Stimulated activated CD4-positive, alpha-beta T cell treated with anti-CD3 and anti-CD28 coated beads, Interleukin-1b, Interleukin-23, amount 100 ng/mL, for 48 hours (primary cell): ENCODE measurements at regions not wholly inside any gene's neighbourhood (a gene's known extent, or its start where the extent isn't known, plus 50 kb on each side); places are given as distances from the start of the nearest gene placed in this dataset.
"Not testable (repeated sequence)": the region's sequence is repeated elsewhere in the genome, so short reads cannot be mapped to it uniquely, and the experiment has no call there.

Source experiments
- DNase-seq: peaks from one replicate; pipeline ENCODE4 v3.0.0-alpha.2; 2020

DNA sequence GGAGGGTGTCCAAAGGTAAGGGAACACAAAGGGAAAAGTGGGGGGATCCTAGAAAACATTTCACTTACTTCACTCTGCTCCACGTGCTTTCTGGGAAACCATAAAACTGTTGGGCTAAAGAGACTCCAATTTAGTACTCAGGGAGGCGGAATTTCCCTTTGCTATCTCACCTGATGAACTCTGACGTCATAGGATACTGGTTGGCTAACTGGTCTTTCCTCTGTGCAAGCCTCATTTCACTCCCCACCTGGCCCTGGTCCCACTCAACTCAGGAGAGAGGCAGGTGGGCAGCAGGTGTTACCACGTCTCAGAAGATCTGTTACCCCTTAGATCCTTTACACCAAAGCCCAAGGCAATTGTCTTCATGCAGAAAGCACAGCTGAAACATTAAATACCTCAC, 51.8 kb upstream of the PMAIP1 start:
- DNase-seq: no peak

DNA sequence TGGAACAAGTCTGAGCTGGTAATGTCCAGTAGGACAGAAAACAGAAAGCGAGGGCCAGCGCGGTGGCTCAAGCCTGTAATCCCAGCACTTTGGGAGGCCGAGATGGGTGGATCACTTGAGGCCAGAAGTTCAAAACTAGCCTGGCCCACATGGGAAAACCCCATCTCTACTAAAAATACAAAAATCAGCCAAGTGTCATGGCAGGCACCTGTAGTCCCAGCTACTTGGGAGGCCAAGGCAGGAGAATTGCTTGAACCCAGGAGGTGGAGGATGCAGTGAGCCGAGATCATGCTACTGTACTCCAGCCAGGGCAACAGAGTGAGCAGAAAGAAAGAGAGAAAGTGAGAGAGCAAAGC, 52.3 kb upstream of the PMAIP1 start:
- not testable (repeated sequence) for DNase-seq

DNA sequence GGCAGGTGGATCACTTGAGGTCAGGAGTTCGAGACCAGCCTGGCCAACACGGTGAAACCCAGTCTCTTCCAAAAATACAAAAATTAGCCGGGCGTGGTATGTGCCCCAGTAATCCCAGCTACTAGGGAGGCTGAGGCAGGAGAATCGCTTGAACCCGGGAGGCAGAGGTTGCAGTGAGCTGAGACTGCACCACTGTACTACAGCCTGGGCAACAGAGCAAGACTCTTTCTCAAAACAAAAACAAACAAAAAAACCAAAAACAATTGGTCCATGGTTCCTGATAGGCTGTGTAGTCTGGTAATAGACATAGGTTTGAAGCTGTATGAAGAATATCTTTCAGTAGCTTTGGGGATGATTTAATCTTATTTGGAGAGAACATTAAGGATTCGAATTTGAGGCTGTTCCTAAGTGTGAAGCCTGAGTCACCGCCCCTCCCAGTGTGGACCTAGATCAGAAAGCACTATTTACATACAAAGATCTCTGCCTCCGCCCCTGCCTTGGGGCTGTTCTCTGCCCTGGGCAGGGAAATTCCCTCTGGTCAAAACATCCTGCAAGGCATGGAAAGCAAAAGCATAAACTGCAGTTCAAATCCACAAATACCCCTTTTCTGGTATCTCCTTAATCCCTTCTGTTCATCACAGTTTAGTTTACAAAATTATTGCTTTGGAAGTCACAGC, 52.8 kb upstream of the PMAIP1 start:
- peak; percentile 64 for DNase-seq

DNA sequence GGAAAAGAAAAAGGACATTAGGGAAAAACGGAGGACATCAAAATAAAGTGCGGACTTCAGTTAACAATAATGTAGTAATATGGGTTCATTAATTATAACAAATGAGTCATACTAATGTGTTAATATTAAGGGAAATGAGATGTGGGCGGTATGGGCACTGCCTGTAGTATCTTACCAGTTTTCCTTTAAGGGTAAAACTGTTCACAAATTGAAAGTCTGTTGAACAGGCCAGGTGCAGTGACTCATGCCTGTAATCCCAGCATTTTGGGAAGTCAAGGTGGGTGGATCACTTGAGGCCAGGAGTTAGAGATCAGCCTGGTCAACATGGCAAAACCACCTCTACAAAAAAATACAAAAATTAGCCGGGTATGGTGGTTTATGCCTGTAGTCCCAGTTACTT, 56.8 kb upstream of the PMAIP1 start:
- DNase-seq: no peak

DNA sequence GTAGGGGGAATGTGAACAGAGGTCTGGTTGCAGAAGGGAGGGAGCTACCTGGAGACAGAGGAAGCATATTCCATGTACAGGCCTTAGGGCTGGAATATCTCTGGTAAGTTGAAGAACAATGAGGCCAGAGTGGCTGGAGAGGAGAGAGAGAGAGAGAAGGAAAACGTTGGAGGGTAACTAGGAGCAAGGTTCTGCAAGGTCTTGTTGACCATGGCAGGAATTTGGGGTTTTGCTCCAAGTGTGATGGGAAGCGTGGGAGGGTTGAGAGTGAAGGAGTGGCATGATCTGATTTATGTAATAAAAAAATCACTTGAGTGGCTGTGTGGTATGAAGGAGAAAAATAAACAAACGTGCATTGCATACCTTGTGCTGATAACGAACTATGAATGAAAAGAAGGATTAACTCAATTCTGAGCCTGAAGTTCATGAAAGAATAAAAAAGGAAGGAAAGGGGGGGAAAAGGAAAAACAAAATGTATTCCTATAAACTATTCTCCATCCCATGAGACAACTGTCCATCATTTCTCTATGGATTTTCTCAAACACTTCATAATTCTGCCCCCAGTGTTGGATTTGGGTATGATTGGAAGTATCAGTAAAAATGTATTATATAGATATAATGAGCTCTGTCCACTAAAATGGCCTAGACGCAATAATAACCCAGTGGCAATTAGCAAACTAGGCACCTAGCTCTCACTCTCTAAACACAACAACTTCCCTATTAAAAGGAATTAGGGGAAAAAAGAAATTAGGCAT, 59.7 kb upstream of the PMAIP1 start:
- DNase-seq: no peak

DNA sequence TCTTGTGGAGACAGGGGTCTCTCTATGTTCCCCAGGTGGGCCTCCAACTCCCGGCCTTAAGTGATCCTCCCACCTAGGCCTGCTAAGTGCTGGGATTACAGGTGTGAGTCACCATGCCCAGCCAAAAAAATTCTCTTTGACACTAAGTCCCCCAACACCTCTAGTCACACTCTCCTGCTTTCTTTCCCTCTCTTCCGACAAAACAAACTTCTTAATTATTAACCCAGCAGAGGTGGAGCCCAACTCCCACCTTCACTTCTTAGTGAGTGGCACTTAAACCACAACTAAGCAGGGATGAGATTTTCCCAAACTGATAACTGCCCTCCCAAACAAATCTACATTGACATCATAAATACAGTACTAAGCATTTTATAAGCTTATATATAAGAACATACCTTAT, 60.5 kb upstream of the PMAIP1 start:
- DNase-seq: no peak

DNA sequence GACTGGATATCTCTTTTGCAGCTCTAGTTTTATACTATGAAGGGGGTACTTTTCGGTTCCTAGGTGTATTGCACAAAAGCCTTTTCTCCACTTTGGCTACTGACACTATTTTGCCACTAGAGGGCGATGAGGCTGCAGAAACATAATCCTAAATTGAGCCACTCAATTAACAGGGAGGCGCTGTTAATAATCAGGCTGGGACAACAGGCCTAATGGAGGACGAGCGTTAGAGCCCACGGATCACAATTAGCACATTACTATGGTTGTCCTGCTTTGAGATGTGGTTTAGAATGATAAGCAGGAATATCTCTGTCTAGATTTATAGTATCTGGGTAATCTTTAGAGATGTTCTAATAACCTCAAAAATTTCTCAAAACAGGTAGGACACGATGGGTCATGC, 62.2 kb upstream of the PMAIP1 start:
- peak; percentile 49 for DNase-seq

DNA sequence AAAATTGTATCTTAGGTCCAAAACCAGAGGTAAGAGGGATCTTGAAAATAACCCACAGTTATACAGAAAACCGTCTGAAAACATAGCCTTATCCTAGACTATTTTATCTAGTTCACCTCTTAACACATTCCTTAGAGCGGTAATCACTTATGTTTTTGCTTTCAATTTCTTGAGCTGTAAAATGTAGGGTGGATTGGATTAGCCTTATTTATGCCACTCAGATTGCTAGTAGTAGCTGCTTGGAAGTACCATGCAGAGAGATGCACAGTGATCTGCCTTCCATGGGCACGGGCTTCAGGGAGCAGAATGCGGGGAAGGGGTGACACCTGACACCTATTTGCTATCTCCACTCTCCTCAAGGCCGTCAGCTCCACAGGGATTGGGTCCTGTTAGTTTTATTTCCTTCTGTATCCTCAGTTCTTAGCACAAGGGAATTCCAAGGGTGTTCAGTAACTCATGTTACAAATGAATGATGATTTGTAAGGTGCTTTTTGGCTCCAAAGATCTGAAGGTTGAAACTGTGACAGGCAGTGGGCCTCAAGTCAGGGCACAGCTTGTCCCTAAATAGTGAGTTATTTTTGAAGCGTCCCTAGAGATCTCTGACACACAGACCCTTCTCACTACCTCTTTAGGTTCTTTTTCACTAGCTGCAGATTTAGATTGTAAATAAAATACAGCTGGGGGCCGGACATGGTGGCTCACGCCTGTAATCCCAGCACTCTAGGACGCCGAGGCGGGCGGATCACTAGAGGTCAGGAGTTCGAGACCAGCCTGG, 64.0 kb upstream of the PMAIP1 start:
- DNase-seq: no peak

DNA sequence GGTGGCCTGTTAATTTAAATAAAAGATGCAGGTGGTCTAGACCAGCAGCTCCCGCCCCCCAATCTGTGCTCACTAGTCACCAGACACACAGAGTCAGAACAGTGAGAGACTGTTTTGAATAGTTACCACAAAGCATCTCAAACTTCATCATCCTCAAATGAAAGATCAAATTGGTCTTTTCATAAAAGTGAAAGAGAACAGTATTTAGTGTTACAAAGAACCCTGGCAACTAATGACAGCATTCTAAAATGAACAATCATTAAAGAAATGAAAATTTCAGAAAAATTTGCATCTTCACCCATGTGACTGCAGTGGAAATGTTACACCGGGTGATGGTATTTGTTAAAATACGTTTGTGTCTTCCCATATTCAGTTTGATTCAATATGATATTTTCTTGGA, 65.5 kb upstream of the PMAIP1 start:
- peak; percentile 19 for DNase-seq

DNA sequence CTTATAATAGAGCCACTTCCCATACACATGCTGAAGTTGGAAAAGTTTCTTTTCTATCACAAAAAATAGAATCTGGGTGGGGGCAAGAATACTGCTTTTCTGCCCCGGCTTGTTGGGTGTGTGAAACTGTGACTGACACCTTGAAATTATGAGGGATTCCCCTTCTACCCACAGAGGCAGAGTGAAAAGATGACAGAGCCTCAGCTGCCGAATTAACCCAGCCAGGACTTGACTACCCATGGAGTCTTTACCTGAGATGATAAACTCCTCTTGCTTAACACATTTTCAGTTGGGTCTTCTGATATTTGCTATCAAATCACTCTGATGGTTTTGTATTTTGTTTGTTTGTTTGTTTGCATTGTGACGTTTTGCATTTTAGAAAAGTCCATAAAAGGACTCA, 66.0 kb upstream of the PMAIP1 start:
- peak; percentile 18 for DNase-seq

DNA sequence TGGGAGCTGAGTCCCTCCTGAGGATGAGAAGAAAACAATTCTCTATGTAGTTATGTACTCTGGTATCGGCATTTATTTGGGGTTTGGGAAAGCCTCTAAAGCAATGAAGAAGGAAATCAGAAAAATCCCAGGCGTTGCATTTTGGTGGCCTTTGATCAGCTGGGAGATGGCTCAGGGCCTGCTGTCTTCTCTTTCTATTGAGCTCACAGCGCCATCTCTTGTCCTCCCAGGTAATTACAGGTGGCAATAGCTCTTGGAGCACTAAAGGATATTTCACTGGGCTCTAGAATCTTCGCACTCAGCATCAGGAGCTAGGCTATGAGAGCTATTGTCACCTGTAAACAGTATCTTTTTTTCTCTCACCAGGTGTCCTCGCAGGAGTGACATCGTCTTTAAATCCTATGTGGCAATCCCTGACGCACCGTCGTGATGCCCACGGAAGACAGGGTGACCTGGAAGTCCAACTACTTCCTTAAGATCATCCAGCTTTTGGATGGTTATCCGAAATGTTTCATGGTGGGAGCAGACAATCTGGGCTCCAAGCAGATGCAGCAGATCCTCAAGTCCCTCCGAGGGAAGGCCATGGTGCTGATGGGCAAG, 76.1 kb upstream of the PMAIP1 start:
- DNase-seq: peak; percentile 48

DNA sequence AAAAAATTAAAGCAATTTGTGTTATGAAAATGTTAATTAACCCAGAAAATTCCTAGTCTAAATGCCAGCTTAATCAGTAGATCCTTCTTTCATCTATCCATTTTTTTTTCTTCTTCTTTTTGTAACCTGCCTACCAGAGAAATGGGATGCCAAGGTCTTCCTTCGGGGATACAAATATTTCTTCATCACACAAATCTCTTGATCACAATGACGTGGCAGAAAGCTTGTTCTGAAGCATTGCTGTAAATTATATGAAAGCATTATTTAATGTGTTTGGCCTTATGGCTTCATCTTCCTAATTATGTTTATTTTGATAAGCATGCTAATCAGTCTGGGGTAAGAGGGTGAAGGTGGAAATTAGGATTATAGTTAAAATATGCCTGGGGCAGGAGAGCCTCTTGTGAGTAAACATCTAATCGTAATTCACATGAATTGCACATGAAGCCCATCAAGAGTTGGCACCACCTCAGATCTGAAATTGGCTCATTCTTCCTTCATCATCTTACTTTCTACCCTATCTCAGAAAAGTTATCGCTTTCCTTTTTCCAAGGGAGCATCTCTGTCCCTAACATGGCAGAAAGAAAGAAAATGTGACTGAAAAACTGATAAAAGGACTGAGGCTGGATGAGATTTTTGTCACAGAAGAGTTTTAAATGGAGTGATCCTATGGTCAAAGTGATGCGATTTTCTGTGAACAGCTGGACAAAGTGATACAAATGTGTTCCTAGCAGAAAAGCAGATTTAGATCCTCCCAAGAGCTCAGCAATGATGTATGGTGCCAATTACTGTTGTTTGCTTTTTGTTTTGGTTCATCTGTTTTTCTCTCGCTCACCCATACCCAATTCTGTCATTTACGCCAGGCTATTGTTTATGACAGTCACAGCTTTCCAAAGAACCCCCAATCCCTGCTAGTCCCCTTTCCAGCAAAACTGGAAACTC, 76.9 kb upstream of the PMAIP1 start:
- no peak for DNase-seq

DNA sequence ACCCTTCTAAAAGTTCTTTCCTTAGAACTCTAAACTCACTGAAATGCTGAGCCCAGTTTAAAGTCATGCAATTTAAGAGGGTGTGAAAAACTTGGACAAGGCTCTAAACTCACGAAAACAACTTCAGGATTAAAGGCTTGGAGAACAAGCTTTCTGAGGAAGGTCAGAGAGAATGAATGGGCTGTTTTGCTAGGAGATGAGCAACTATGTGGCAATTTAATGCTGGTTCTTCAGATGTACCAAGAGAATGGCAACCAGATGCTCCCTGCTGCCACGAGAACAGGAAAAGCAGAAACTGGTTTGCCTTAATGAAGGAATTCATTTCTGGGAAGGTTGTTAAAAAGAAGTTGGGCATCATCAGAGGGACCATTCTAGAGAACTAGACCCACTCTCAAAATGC, 77.8 kb upstream of the PMAIP1 start:
- DNase-seq: no peak

DNA sequence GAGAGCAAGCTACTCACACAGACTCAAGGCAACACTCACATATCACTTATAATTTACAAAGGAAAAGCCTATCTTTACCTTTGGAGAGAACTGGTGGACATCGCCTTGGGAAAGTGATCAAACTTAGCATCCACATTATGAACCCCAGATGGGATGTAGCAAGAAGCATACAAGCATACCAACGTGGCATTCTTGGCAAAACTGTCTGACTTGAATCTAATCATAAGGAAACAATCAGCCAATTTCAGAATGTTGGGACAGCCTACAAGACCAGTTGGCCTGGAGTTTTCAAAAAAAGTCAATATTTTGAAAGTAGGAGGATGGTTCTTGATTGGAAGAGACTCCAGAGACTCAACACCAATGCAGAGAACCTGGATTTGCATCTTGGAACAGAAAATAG, 79.1 kb upstream of the PMAIP1 start:
- DNase-seq: no peak

DNA sequence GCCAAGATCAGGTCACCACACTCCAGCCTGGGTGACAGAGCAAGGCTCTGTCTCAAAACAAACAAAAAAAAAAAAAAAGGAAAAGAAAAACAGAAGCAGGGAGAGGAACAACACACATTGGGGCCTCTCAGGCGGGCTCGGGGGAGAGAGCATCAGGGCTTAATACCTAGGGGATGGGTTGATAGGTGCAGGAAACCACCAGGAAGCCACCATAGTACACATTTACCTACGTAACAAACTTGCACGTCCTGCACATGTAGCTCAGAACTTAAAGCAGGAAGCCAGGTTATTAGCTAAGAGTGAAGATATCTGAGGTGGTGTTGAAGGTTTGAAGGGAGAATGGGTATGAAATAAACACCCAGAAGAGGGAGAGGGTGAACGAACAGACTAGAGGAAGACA, 81.0 kb upstream of the PMAIP1 start:
- no peak for DNase-seq

DNA sequence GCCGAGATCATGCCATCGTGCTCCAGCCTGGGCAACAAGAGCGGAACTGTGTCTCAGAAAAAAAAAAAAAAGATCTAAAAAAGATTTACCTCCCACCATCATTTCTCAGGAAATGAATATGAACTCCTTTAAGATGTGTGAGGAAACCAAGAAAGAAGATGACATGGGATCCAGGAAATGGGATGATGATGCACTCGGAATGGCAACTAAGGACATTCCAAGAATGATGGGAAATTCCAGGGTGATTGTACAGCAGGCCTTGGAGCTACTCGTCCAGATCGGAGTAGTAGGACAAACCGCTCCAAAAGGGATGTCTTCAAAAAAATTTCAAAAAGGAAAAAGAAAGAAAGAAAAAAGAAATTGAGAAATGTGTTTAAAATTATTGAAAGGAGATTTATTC, 84.9 kb upstream of the PMAIP1 start:
- DNase-seq: no peak

DNA sequence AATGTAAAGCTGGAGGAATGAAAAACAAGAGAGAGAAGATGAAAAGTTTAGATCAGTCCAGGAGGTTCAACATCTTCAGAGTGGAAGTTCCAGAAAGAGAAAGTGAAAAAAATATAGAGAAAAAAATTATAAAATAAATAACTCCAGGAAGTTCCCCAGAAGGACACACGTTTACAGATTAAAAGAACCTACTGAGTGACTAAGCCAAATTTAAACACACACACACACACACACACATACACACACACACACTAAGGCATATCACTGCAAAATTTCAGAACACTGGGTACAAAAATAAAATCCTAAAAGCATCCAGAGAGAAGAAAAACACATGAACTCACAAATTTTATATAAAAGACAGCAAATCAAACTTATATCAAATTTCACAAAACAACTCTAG, 85.9 kb upstream of the PMAIP1 start:
- no peak for DNase-seq

DNA sequence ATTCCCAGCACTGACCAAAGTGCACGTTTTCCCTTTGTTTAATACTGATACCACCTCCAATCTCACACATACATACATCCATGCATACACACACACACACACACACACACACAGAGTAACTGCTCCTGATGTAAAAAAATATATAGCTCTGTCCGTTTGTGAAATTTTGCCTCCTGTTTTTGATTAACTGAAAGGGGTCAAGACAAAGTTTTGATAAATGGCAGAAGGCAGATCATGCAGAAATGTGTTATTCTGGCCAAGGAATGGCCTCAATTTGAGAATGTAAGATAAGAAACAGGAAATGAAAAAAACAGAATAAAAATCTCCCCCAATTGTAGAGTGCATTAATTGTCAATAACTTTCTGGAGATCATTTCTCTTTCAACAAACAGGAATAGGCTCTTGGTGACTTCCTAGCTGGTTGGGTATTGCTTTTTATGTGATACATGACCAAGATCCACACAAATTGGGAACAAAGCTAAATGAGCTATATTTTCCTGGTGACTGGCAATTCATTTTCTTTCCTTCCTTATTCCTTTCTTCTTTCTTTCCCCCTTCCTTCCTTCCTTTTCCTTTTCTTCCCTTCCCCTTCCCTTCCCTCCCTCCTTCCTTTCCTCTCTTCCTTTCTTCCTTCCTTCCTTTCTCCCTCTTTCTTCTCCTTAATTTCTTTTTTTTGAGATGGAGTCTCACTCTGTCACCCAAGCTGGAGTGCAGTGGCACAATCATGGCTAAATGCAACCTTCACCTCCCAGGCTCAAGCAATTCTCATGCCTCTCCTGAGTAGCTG, 88.9 kb upstream of the PMAIP1 start:
- DNase-seq: no peak

DNA sequence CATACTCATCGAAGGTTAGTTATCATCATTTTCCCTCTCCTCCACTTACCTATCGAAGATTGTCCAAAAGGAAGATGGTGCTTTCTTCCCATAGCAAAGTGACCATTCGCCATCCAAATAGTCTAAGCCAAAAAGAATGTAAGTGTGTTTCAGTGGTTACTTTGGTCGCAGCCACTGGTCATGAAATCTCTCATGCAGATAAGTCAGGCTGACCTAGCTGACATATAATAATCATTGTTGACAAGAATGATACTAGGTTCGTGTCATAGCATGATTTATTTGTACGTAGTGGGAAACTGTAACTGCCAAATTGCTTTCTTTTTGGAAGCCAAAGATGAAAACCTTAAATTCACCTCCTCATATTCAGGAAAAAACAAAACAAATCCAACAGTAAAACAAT, 89.6 kb upstream of the PMAIP1 start:
- DNase-seq: no peak

DNA sequence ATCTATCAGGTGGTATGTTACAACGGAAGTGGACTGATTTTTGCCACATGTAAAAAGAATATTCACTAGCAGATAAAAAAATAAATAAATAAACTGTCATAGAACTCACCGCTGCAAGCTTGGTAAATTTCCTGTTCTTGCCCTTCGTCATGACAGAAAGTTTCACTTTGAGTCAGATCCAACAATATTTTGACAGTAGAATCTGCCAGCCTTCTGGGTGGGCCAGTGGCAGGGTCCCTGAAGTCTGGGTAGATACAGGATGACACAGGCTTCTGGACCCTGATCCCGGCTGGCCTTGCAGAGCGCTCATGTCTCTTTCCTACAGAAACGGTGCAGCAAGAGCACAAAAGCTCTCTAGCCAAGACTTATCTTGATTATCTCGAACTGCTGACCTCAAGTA, 97.8 kb upstream of the PMAIP1 start:
- DNase-seq: no peak

DNA sequence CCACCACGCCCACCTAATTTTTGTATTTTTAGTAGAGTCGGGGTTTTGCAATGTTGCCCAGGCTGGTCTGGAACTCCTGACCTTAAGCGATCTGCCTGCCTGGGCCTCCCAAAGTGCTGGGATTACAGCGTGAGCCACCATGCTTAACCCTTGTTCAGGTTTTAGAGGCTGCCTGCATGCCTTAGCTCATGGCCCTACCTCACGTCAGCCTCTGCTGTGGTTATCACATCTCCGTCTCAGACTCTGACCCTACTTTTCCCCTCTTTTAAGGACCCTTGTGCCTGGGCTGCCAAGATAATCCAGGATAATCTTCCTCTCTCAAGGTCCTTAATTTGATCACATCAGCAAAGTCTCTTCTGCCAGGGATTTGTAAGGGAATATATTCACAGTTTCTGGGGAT, 98.2 kb upstream of the PMAIP1 start:
- DNase-seq: no peak

DNA sequence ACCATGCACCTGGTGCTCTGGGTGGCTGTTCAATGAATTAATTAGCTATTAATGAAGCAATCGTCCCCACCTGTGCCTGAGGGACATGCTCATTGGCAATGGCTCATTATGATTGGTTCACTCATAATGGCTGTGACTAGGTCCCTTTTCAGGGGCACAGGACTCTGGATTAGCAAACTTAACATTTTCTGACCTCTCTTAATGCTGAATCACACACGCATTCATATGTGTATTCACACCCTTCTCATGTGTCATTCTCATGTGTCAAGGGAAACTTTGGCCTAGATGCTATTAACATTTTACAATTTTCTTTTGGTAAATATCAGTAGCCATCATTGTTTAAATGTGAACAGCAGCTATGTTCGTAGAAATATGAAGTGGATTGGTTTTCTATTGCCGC, 98.9 kb upstream of the PMAIP1 start:
- DNase-seq: no peak
